ENCODE measurements at regions not wholly inside any gene's neighbourhood (a gene's known extent, or its start where the extent isn't known, plus 50 kb on each side); places are given as distances from the start of the nearest gene placed in this dataset.
A peak's percentile ranks its signal among the peaks of the same experiment; 100 is the strongest.

DNA sequence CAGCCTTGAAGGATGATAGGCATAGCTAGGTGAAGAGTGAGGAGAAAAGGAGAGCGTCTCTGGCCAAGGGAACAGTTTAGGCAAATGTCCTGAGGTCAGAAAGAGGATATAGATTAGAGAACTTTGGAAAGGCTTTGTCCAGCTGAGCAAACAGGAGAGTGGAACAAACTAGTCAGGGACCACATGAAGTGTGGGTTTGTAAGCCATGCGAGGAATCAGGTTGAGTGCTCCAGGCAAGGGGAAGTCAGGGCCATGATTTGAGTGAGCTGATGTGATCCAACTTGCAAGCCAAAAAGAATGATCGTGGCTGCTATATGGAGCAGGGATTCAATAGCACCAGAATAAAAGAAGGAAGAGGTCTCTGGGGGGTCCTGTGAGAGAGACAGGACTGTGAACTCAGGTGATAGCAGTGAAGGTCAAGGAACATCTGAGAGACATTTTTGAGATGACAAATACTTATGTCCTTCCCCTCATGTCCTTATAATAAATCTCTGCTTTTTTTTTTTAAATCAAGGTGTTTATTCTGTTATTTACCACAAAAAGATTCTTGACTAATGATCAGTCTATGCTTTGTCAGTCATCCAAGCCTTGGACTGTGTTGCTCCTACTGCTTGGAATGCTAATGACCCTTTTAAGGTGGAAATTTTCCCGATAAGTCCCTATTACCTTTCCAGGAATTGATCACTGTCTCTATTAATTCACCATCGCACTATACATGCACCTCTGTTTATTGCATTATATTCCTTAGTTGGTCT lies 472.6 kb downstream of the TXNL1 start:
- DNase-seq = no peak

GRCh38 chr18:56162311-56163265 lies 475.8 kb downstream of the TXNL1 start:
- DNase-seq = peak in 2 of 3 donors; percentile 43 to 65

DNA sequence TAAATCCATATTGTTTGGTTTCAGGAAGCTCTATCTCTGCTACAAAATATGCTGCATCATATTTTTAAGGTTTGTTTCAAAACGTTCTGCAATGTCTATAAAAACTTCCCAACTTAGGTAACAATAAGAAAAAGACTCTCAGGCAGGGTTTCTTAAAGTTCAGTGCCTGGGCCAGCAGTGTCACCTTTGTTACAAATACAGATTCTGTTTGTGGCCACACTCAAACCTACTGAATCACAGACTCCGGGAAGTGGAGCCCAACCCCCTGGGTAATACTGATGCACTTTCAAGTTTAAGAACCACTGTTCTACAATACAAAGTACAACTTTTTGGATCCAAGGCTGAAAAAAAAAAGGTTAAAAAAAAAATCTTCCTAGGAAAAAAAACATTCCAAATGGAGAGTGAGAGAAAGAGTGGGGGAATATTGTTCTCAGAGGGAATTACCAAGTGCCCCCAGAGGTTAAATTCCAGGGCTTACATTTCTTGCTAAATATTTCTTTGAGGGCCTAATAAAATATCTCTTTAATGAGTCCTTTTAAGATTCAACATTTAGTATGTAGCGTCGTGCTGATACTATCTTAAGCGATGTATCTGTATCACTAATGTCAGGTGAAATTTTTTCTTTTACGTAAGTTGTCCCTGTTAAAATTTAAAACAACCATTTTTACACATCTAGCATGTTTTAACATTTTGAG lies 476.7 kb downstream of the TXNL1 start:
- DNase-seq = peak; percentile 30 to 47 (median 39)

- no peak for DNase-seq
Measured at GRCh38 chr18:56158676-56159075, 479.7 kb downstream of the TXNL1 start.

- DNase-seq = no peak
Measured at GRCh38 chr18:56157541-56157940, 480.9 kb downstream of the TXNL1 start.

DNA sequence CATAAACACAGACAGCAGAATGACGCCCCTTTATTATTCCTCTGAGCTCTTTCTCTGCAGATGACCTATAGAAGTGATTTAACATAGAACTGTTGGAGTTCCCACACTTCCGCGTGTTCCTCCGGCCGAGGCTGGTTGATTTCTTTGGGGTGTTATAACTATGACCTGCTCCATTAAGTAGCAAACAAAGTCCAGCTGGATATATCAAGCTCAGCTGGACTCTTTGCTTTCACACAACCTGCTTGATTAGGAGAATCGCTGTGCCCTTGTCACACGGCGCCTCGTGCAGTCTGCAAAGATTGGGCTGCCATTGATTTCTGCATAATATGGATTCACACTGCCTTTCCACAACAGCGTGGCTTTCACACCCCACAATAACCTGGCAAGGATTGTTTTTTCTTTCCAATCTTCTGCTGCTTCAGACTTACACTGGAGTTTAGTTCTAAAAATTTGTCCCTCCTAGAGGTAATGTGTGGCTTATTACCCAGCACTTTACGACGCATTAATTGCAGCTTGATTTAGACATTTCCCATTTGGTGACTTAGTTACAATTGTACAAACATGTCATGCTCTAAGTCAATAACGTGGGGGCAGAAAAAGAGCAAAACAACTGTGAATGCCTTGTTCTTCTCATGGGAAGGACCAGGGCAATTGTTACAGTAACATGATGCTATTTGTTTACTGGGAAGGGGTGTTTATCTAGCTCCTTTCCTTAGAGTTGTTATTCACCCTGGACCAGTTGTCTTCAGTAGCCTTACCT lies 485.7 kb downstream of the TXNL1 start:
- DNase-seq = no peak

- DNase-seq = peak; percentile 35 to 59 (median 41)
Measured at GRCh38 chr18:56148373-56148772, 490.0 kb downstream of the TXNL1 start.

GRCh38 chr18:56146565-56146964 lies 491.8 kb downstream of the TXNL1 start:
- DNase-seq = no peak

- DNase-seq = no peak
Measured at GRCh38 chr18:56142001-56142400, 496.4 kb downstream of the TXNL1 start.

DNA sequence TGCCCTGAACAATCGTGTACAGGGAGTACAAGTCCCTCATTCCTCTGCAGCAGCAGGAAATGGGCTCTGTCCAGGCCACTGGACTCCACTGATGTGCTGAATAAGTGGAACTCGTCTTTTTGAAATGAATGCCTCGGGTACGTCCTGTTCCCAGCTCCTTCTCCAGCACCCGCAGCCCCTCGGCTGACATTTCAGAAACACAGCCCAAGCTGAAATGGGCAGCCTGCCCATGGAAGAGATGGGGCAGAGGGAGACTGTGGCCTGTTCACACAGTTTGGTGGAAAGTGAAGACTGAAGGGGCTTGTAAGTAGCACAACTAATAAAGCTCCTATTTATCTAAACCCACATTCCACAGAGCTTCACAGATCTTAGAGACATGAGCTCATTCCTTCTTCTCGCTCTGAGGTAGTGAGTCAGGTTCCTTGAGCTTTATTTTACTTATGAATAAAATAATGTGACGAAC lies 498.6 kb downstream of the TXNL1 start:
- DNase-seq = no peak

DNA sequence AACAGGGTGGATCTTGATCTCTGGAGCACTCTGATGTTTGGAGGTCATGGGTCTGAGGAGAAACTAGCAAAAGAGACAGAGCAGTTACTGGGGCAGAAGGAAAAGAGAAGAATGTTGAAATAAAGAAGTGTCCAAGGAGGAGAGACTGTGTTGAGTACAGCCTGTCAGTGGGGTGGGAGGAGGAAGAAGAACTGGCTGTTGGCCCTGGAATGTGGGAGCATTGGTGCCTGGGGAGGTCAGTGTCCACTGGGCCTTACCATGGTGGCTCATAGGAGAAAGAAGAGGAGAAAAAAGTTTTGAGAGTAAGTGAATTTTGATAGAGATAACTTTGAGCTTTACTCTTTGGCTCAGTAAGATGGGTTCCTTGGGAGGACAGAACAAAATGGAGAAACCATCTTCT lies 499.0 kb downstream of the TXNL1 start:
- DNase-seq = no peak

DNA sequence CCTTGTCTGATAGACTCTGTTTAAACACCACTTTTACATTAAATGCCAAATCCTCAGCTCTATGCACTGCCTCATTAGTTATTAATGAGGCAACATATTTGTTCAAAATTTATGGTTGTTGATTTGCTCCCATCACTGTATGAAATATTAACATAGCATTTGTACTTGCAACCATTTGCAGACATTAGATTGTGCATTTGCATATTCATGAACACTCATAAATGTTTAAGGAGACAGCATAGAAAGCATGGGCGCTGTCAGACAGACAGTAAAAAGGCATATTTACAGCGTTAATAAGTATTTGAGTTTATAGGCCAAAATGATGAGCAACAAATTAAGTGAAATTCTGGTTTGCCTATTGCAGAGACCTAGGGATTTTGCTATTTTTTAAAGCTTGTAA lies 502.3 kb downstream of the TXNL1 start:
- DNase-seq = no peak

DNA sequence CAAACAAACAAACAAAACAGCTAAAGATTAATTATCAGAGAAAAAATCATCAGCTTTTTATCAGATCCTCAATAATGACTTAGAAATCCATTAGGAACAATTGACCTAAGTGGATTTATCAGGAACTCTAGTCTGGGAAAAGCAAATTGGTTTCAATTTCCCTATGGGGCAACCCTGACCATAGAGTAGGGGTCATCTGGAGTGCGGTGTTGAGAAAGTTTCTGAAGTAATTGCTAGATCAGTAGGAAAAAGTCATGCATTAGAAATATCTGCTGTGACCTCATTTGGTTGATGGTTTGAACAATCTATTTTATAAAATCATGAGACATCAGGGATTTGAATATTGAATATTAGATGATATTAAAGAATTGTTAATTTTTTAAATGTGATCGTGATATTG lies 507.9 kb downstream of the TXNL1 start:
- peak; percentile 34 to 46 (median 36) for DNase-seq

GRCh38 chr18:56128153-56128791 lies 510.1 kb downstream of the TXNL1 start:
- DNase-seq = no peak

GRCh38 chr18:56127322-56128099 lies 510.9 kb downstream of the TXNL1 start:
- DNase-seq = no peak

- no peak for DNase-seq
Measured at GRCh38 chr18:56124186-56124585, 514.2 kb downstream of the TXNL1 start.

GRCh38 chr18:56121669-56122068 lies 516.7 kb downstream of the TXNL1 start:
- no peak for DNase-seq

DNA sequence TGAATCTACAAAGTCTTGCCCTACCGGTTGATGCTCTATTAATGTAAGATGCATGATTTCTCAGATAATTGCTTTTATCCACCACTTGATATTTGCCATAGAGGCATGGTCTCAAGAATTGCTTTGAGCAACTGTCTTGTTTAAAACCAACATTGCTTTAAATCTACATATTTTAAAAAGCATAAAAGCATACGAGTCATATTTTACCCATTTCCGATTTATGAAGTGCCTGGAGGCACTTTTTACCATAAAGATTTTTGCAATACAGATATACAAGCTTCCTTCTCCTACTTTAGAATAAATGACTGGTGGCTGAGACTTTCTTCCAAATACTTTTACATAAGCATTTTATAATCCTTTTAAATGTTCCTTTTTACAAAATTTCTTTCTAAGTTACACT lies 517.6 kb downstream of the TXNL1 start:
- DNase-seq = no peak

DNA sequence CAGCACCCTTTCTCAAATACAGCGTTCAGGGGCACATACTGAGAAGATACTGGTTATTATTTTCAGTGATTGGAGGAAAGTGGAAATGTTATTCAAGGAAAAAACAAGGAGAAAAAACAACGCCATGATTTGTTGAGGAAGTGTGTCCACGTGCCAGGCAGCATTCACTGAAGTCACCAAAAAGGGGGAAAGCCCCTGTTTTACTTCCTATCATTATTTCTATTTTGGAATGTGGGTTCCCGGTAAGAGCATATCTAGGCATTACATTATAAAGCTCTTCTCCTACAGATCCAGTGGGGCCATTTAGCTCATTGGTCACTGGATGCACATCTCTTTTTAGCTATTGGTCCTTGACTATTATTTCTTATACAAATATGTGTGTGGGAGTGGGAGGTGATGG lies 518.7 kb downstream of the TXNL1 start:
- peak; percentile 58 to 78 (median 59) for DNase-seq

DNA sequence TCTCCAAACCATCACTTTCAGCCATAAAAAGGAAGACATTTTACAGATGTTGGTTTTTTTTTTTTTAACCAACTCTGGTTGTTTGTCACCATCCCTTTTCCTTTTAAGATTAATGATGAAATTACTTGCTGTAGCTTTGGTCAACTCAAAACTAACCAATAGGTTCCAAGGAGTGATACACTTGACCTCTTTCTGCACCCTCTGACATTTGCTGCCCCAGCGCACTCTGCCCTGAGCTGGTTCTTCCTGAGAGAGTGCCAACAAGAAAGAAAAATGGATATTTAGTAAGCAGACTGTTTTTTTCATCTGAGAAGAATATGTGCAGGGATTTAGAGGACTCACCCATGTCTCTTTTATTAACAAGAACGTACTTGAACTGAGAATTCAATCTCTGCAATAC lies 520.0 kb downstream of the TXNL1 start:
- no peak for DNase-seq

All from suppressor macrophage treated with lipopolysaccharide for 1 hour (primary cell).